MCF 10A (cell line): ENCODE measurements at regions not wholly inside any gene's neighbourhood (a gene's known extent, or its start where the extent isn't known, plus 50 kb on each side); places are given as distances from the start of the nearest gene placed in this dataset.

Source experiments
- BruUV-seq: library from RNA; stranded (reverse); fragments of 400-500 nt; replicated peaks from 2 replicates; lab custom pipeline; 2021; lab: Mats Ljungman, UMichigan
- CTCF ChIA-PET: fragments of 300-600 bp; sonication (Branson Sonifier 250); formaldehyde crosslinking; extraction: SDS; loops from one replicate; lab custom pipeline; 2021; ENCODE audit warnings: antibody characterized with exemption, inconsistent platforms; lab: Yijun Ruan, JAX
- POLR2A ChIA-PET: fragments of 300-600, 350-650 bp; sonication (Branson Sonifier 250); formaldehyde crosslinking; extraction: SDS; loops from one replicate; lab custom pipeline; 2020; ENCODE audit warnings: antibody characterized with exemption, inconsistent platforms; lab: Yijun Ruan, JAX
- DNase-seq: peaks from one replicate; pipeline ENCODE4 v3.0.0-alpha.2; 2018; ENCODE audit not compliant: unreplicated experiment
- H3K27ac Mint-ChIP-seq: one replicate; pipeline ENCODE4 v1.8.0; 2022; ENCODE audit warnings: mild to moderate bottlenecking, low read depth, mixed read lengths; ENCODE audit not compliant: unreplicated experiment
- H3K27me3 Mint-ChIP-seq: one replicate; pipeline ENCODE4 v1.8.0; 2022; ENCODE audit warnings: mixed read lengths; ENCODE audit not compliant: insufficient read depth, unreplicated experiment
- H3K36me3 Mint-ChIP-seq: one replicate; pipeline ENCODE4 v1.8.0; 2022; ENCODE audit warnings: mild to moderate bottlenecking, moderate library complexity, mixed read lengths; ENCODE audit not compliant: insufficient read depth, unreplicated experiment
- H3K4me1 Mint-ChIP-seq: one replicate; pipeline ENCODE4 v1.8.0; 2022; ENCODE audit warnings: mixed read lengths; ENCODE audit not compliant: insufficient read depth, unreplicated experiment
- H3K4me3 Mint-ChIP-seq: one replicate; pipeline ENCODE4 v1.8.0; 2022; ENCODE audit warnings: mild to moderate bottlenecking, moderate library complexity, mixed read lengths; ENCODE audit not compliant: unreplicated experiment
- H3K9me3 Mint-ChIP-seq: one replicate; pipeline ENCODE4 v1.8.0; 2022; ENCODE audit warnings: mixed read lengths; ENCODE audit not compliant: unreplicated experiment
- intact Hi-C: fragments of 100-400 bp; cut with micrococcal nuclease; formaldehyde crosslinking; loops from 2 replicates; pipeline ENCODE4 v1.14.1; 2022
- TF ChIP-seq, protein P1 (sequence below): fragments of 200-600 bp; IDR thresholded peaks from one replicate; pipeline ENCODE4 v1.8.0; 2022; ENCODE audit warnings: antibody characterized with exemption, mild to moderate bottlenecking; ENCODE audit not compliant: unreplicated experiment

GRCh38 chr10:110443239-110444003 lies 54.3 kb upstream of the DUSP5 start:
- Mint-ChIP-seq H3K9me3 (no peaks in the 10 kb centered on the region), H3K4me1 (peaks cover 12% of the 10 kb centered on the region), H3K36me3 (no peaks in the 10 kb centered on the region), H3K27me3 (no peaks in the 10 kb centered on the region), H3K27ac (no peak overlapping the region), H3K4me3 (no peak overlapping the region)
- BruUV-seq = no TSS peak
- intact Hi-C loops = no loop called here
- ChIA-PET CTCF (interaction anchor here (0.7 kb wide), 1 partner anchor 44 kb away, joined by 3 read pairs; no protein-coding TSS in a partner anchor), POLR2A (no interaction called here)
- DNase-seq = no peak
- TF ChIP-seq, protein P1, sequence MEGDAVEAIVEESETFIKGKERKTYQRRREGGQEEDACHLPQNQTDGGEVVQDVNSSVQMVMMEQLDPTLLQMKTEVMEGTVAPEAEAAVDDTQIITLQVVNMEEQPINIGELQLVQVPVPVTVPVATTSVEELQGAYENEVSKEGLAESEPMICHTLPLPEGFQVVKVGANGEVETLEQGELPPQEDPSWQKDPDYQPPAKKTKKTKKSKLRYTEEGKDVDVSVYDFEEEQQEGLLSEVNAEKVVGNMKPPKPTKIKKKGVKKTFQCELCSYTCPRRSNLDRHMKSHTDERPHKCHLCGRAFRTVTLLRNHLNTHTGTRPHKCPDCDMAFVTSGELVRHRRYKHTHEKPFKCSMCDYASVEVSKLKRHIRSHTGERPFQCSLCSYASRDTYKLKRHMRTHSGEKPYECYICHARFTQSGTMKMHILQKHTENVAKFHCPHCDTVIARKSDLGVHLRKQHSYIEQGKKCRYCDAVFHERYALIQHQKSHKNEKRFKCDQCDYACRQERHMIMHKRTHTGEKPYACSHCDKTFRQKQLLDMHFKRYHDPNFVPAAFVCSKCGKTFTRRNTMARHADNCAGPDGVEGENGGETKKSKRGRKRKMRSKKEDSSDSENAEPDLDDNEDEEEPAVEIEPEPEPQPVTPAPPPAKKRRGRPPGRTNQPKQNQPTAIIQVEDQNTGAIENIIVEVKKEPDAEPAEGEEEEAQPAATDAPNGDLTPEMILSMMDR = no peak

DNA sequence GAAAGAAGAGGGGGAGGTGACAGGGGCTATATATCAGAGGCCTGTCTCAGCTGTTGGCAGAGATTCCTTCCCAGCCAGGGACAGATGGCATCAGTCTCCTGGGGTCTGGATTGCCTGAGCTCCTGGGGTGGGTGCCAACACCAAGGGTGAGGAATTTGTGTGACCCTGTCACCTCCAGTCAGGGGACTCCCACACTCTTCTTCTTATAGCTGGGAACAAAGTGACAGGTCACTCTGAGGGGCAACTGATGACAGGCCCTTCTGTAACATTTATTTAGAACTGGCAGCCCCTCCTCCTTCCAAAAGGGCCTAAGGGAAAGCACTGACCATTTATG lies 53.7 kb upstream of the DUSP5 start:
- no TSS peak for BruUV-seq
- TF ChIP-seq, protein P1 = no peak
- no peak overlapping the region for H3K4me3 Mint-ChIP-seq
- H3K27me3 Mint-ChIP-seq = no peaks in the 10 kb centered on the region
- no peak for DNase-seq
- H3K27ac Mint-ChIP-seq = no peak overlapping the region
- intact Hi-C loops = no loop called here
- H3K4me1 Mint-ChIP-seq = peaks cover 12% of the 10 kb centered on the region
- no peaks in the 10 kb centered on the region for H3K36me3 Mint-ChIP-seq
- peaks cover 3% of the 10 kb centered on the region for H3K9me3 Mint-ChIP-seq
- POLR2A ChIA-PET = no interaction called here
- CTCF ChIA-PET = no interaction called here

DNA sequence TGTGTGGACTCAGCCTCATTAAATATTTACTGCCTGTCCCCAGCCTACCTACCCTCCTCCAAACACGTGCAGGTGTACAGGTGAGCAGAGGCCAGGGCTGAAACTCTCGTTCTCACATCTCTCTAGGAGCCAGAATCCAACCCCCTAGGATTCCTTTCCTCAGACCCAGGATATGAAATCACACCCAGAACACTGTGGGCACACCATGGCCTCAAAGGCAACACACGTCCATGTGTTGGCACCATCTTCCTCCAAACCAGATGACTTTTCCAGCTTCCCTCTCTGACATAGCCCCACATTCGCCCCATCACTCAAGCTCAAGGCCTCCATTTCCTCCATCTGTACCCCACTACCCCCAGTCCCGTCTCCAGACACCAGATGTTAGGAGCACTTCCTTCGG lies 51.8 kb upstream of the DUSP5 start:
- BruUV-seq = no TSS peak
- TF ChIP-seq, protein P1 = no peak
- Mint-ChIP-seq H3K36me3 (no peaks in the 10 kb centered on the region), H3K27me3 (no peaks in the 10 kb centered on the region), H3K27ac (no peak overlapping the region), H3K4me3 (no peak overlapping the region), H3K4me1 (peaks cover 12% of the 10 kb centered on the region), H3K9me3 (peaks cover 8% of the 10 kb centered on the region)
- POLR2A ChIA-PET = interaction anchor here (1.0 kb wide), 1 partner anchor 23 kb away, joined by 3 read pairs; no protein-coding TSS in a partner anchor
- CTCF ChIA-PET = no interaction called here
- intact Hi-C loops = no loop called here
- no peak for DNase-seq

GRCh38 chr10:110446277-110446676 lies 51.4 kb upstream of the DUSP5 start:
- peaks cover 8% of the 10 kb centered on the region for H3K9me3 Mint-ChIP-seq
- ChIA-PET POLR2A (interaction anchor here (0.8 kb wide), 1 partner anchor 120 kb away, joined by 3 read pairs; no protein-coding TSS in a partner anchor), CTCF (interaction anchor here (0.6 to 0.7 kb wide), 2 partner anchors 38 to 84 kb away, joined by 3 to 4 read pairs; no protein-coding TSS in a partner anchor)
- no peak overlapping the region for H3K27ac Mint-ChIP-seq
- TF ChIP-seq, protein P1 = no peak
- no peaks in the 10 kb centered on the region for H3K36me3 Mint-ChIP-seq
- no peak overlapping the region for H3K4me3 Mint-ChIP-seq
- intact Hi-C loops = no loop called here
- no TSS peak for BruUV-seq
- no peaks in the 10 kb centered on the region for H3K27me3 Mint-ChIP-seq
- no peak for DNase-seq
- H3K4me1 Mint-ChIP-seq = peaks cover 12% of the 10 kb centered on the region
